ENCODE measurements at regions not wholly inside any gene's neighbourhood (a gene's known extent, or its start where the extent isn't known, plus 50 kb on each side); places are given as distances from the start of the nearest gene placed in this dataset.

DNA sequence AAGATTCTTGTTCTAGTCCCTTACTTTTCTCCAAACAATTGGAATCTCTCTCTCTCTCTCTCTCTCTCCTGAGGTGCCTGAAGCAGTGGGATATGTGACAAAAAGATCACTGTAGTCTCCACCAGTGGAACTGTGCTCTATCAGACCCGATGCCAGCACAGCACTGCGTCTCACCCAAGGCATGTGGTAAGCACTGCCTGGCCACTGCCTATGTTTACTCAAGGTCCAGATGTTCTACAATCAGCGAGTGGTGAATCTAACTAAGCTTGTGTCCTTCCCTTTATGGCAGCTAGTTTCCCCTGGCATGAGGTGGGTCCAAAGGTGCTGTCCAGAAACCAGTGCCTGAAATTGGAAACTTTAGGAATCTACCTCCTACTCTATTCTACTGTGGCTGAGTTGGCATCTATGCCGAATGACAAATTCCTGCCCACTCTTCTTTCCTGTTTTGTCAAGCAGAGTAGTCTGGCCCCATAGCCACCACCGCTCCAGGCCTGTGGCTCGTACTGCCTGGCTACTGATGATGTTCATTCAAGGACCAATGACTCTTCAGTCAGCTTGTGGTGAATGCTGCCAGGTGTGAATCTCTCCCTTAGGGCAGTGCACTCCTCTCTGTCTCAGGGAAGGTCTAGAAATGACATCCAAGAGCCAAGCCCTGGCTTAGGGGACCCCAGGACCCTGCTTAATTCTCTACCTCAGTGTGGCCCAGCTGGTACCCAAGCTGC, 416.5 kb downstream of the TEX13C start:
- H3K4me3 ChIP-seq (ENCODE audit: low read depth, low read length), result no peak overlapping the region
- TF ChIP-seq, protein P1, sequence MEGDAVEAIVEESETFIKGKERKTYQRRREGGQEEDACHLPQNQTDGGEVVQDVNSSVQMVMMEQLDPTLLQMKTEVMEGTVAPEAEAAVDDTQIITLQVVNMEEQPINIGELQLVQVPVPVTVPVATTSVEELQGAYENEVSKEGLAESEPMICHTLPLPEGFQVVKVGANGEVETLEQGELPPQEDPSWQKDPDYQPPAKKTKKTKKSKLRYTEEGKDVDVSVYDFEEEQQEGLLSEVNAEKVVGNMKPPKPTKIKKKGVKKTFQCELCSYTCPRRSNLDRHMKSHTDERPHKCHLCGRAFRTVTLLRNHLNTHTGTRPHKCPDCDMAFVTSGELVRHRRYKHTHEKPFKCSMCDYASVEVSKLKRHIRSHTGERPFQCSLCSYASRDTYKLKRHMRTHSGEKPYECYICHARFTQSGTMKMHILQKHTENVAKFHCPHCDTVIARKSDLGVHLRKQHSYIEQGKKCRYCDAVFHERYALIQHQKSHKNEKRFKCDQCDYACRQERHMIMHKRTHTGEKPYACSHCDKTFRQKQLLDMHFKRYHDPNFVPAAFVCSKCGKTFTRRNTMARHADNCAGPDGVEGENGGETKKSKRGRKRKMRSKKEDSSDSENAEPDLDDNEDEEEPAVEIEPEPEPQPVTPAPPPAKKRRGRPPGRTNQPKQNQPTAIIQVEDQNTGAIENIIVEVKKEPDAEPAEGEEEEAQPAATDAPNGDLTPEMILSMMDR (IDR thresholded peaks at IDR 0.05; ENCODE audit: low read depth, low read length), result no peak

DNA sequence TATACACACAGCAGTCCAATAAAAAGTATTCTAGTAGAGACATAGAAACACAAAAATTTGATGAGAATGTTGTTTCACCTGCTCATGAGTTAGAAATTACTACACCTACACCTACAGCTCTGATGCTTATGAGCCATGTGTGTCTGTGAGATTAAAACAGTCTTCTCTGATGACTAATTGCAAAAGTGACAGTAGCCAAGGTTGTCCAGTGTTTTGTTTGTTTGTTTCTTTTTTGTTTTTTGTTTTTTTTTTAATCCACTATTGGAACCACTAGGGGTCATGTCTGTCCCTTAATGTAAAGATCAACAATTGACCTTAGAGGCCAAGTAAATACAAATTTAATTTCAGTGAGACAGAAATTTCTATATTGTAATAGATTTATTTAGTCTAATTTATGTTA, 423.1 kb downstream of the TEX13C start:
- no peak overlapping the region for H3K4me3 ChIP-seq (ENCODE audit: low read depth, low read length)
- TF ChIP-seq, protein P1 (IDR thresholded peaks at IDR 0.05; ENCODE audit: low read depth, low read length), result no peak

DNA sequence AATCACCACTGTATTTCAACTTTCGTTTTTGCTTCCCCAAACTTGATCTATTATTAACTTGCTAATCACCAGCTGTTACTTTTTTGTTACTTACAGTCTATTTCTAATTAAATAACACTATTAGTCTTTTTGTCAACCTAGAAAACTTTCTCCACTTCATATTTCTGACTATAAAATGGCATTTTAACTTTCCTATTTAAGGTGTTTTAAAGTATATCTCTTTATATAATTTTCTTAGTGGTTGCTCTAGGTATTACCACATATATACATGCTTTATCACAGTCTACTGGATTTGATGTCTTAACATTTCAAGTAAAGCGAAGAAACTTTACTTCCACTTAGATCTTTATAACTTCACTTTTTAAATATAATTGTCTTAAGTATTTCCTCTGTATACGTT, 421.2 kb downstream of the DCAF12L2 start:
- no peak overlapping the region for H3K4me3 ChIP-seq (ENCODE audit: low read depth, low read length)
- TF ChIP-seq, protein P1 (IDR thresholded peaks at IDR 0.05; ENCODE audit: low read depth, low read length), result no peak

DNA sequence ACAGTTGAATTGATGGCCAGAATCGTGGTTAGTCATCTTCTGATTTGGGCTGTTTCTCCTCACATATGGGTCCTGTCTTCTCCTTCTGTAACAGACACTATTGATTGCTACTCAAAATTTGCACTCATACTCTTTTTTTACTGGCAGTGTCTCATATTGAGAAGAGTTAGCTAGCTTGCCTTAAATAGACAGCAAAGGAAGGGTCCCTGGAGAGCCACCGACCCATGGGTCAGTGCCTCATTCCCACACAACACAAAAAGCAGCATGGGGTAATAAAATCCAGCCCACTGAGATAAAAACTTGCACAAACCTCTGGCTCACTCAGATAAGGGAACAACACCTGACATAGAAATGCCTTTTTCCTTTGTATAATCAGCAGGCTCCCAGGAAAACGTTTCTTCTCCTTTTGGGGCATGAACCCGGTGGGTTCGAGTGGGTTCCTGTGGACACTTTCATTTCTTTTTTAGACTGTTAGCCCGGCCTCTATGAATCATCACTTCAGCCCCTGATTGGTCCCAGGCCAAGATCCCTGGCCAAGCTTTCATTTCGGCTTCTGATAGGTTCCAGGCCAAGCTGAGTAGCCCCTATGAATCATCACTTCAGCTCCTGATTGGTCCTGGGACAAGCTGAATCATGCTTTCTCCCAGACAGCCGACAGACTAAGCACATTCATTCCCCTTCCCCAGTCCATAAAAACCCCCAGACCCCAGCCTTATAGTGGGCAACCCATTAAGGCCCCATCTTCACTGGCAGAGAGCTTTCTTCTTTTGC, 408.1 kb downstream of the DCAF12L2 start:
- H3K4me3 ChIP-seq (ENCODE audit: low read depth, low read length), result no peak overlapping the region
- TF ChIP-seq, protein P1 (IDR thresholded peaks at IDR 0.05; ENCODE audit: low read depth, low read length), result no peak

DNA sequence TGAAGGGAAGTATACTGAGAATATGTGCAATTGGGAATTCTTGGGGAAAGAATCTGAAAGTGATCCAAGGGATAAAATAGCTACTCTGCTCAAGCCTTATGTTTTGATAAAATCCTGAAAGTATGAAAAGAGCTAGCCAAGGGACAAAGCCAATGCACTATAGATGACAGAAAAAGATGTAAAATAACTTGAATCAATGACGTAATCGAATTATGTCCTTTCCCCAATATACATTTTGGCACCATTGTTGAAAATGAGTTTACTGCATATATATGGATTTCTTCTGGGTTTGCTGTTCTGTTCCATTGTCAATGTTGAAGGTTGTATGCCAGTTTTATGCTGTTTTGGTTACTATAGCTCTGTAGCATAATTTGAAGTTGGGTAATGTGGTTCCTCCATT, 407.3 kb downstream of the DCAF12L2 start:
- TF ChIP-seq, protein P1 (IDR thresholded peaks at IDR 0.05; ENCODE audit: low read depth, low read length), result no peak
- H3K4me3 ChIP-seq (ENCODE audit: low read depth, low read length), result no peak overlapping the region

DNA sequence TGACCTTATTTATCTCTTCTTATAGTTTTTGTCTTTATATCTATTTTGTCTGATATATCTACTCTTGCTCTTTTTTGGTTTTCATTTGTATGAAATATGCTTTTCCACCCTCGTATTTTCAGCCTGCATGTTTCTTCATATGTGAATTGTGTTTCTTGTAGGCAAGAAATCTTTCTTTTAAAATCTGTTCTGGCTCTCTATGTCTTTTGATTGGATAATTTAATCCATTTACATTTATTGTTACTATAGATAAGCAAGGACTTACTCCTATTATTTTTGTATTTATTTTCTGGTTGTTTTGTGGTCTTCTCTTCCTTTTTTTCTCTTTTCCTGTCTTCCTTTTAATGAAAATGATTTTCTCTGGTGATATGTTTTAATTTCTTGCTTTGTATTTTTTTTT, 403.1 kb downstream of the DCAF12L2 start:
- TF ChIP-seq, protein P1 (IDR thresholded peaks at IDR 0.05; ENCODE audit: low read depth, low read length), result no peak
- no peak overlapping the region for H3K4me3 ChIP-seq (ENCODE audit: low read depth, low read length)

DNA sequence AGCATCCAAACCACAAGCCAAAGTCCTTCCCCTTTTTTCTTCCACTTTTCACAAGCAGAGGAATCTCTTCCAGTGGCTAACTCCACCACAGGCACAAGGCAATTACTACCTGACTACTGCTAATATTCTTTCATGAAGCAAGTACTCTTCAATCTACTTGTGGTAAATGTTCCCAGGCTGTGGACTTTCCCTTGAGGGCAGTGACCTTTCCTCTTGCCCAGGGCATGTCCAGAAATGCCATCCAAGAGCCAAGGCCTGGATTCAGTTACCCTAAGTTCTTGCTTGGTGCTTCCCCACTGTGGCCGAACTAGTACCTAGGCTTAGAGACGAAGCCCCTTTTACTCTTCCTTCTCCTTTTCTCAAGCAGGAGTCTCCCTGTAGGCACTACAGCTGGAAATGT, 400.7 kb downstream of the DCAF12L2 start:
- TF ChIP-seq, protein P1 (IDR thresholded peaks at IDR 0.05; ENCODE audit: low read depth, low read length), result no peak
- H3K4me3 ChIP-seq (ENCODE audit: low read depth, low read length), result no peak overlapping the region
